ENCODE measurements at regions not wholly inside any gene's neighbourhood (a gene's known extent, or its start where the extent isn't known, plus 50 kb on each side); places are given as distances from the start of the nearest gene placed in this dataset.

GRCh38 chr7:28315565-28316410 lies 96.5 kb upstream of the CREB5 start:
- Histone ChIP-seq H3K36me3 (ENCODE audit: control insufficient read depth, insufficient read depth, low read length) (no peaks in the 10 kb centered on the region), H2AFZ (ENCODE audit: low read depth, low read length) (no peak overlapping the region), H3K4me3 (no peak overlapping the region), H3K9me3 (replicated peaks; ENCODE audit: control insufficient read depth, insufficient read depth, low read depth, low read length) (no peaks in the 10 kb centered on the region), H3K27me3 (ENCODE audit: control insufficient read depth in 2 of 2, insufficient read depth in 2 of 2, low read length in 2 of 2) (peaks cover 2 to 32% of the 10 kb centered on the region in 2 experiments; a peak in 3 of 5 replicates), H3K4me2 (ENCODE audit: insufficient read depth, low read length) (no peak overlapping the region), H3K4me1 (replicated peaks in 1 of 2; ENCODE audit: control insufficient read depth in 2 of 2, insufficient read depth in 2 of 2, low read length in 2 of 2) (no peaks in the 10 kb centered on the region), H3K79me2 (ENCODE audit: control insufficient read depth, insufficient read depth, low read length) (no peaks in the 10 kb centered on the region), H3K27ac (ENCODE audit: extremely low read depth, low read depth, low read length) (no peak overlapping the region), H3K9me1 (ENCODE audit: control insufficient read depth, insufficient read depth, low read length) (no peaks in the 10 kb centered on the region), H3K9ac (ENCODE audit: insufficient read depth in 1 of 2, low read depth in 2 of 2, low read length in 2 of 2) (no peak overlapping the region), H4K20me1 (replicated peaks; ENCODE audit: control insufficient read depth, insufficient read depth, low read length) (no peaks in the 10 kb centered on the region)
- no peak for DNase-seq (ENCODE audit: extremely low read depth in 1 of 4, low spot score in 3 of 4)
- ATAC-seq, result no peak
- FAIRE-seq, result no peak
- CTCF ChIA-PET (ENCODE audit: low intra/inter-chr PET ratio), result no interaction called here
- in situ Hi-C loops (cut with MboI), result no loop called here
- WGBS (ENCODE audit: insufficient coverage, low coverage, missing lambda C conversion rate), result under 1% methylated on average over 16 of the region's 16 CpGs
- BruUV-seq (replicated peaks), result no TSS peak
- POLR2A ChIA-PET, result no interaction called here
- intact Hi-C loops (cut with micrococcal nuclease), result no loop called here
- no peak for TF ChIP-seq HDAC8 (tag; IDR thresholded peaks at IDR 0.05)
- TF ChIP-seq CSDE1 (IDR thresholded peaks at IDR 0.05), result no peak
- TF ChIP-seq FIP1L1 (IDR thresholded peaks at IDR 0.05; ENCODE audit: low read depth, low read length, poor library complexity, severe bottlenecking), result no peak
- TF ChIP-seq ZBTB12 (CRISPR knock-in tag; IDR thresholded peaks at IDR 0.05), result no peak
- no peak for TF ChIP-seq HCFC1 (IDR thresholded peaks at IDR 0.05; ENCODE audit: low read depth, low read length)
- TF ChIP-seq RBM22 (IDR thresholded peaks at IDR 0.05; ENCODE audit: low read depth, low read length, poor library complexity, severe bottlenecking), result no peak
- no peak for TF ChIP-seq LCOR (CRISPR knock-in tag; IDR thresholded peaks at IDR 0.05)
- TF ChIP-seq RNF2 (IDR thresholded peaks at IDR 0.05), result no peak
- TF ChIP-seq RERE (CRISPR knock-in tag; IDR thresholded peaks at IDR 0.05; ENCODE audit: borderline replicate concordance), result no peak
- TF ChIP-seq ZNF12 (CRISPR knock-in tag; IDR thresholded peaks at IDR 0.05), result no peak
- TF ChIP-seq HNRNPH1 (optimal IDR thresholded peaks at IDR 0.05; ENCODE audit: low read depth, low read length), result no peak
- TF ChIP-seq SAFB2 (IDR thresholded peaks at IDR 0.05; ENCODE audit: borderline replicate concordance, low read depth, low read length, severe bottlenecking), result no peak
- no peak for TF ChIP-seq ATF7 (IDR thresholded peaks at IDR 0.05)
- no peak for TF ChIP-seq CCAR2 (IDR thresholded peaks at IDR 0.05; ENCODE audit: low read depth, low read length)
- TF ChIP-seq ZNF75A (CRISPR knock-in tag; IDR thresholded peaks at IDR 0.05), result no peak
- TF ChIP-seq ZNF431 (CRISPR knock-in tag; IDR thresholded peaks at IDR 0.05), result no peak
